K562 (cell line): ENCODE measurements at regions not wholly inside any gene's neighbourhood (a gene's known extent, or its start where the extent isn't known, plus 50 kb on each side); places are given as distances from the start of the nearest gene placed in this dataset.

ENCODE experiments used
- ATAC-seq: fragments of 200-7000 bp; cut with Tn5 transposase; 3 replicates; pipeline ENCODE4 v1.9.1; 2020; ENCODE audit warnings: moderate library complexity
- BruUV-seq: library from RNA; stranded (reverse); fragments of 400-500 nt; replicated peaks from 2 replicates; lab custom pipeline; 2021; lab: Mats Ljungman, UMichigan
- CTCF ChIA-PET: fragments of 300-600 bp; formaldehyde crosslinking; extraction: SDS; loops from one replicate; lab custom pipeline; 2021; ENCODE audit warnings: low intra/inter-chr PET ratio; lab: Yijun Ruan, JAX
- POLR2A ChIA-PET: fragments of 300-600, 350-650 bp; sonication (Branson Sonifier 250); formaldehyde crosslinking; extraction: SDS; loops from one replicate; lab custom pipeline; 2021; ENCODE audit warnings: antibody characterized with exemption, inconsistent platforms; lab: Yijun Ruan, JAX
- DNase-seq, 4 experiments: peaks; one replicate each; pipeline versions ENCODE4 v3.0.0 to v3.0.0-alpha.2; 2011 to 2018; ENCODE audit warnings: low spot score in 3 of 4, mixed read lengths in 3 of 4; ENCODE audit errors: extremely low read depth in 1 of 4
- FAIRE-seq: peaks from 2 replicates; lab custom pipeline; 2011; peaks lifted over from hg19 to GRCh38; lab: Jason Lieb, UNC
- H2AFZ ChIP-seq: 2 replicates; pipeline ENCODE4 v1.6.0; 2011; ENCODE audit warnings: low read depth, low read length, control low read depth, inconsistent platforms
- H3K27ac ChIP-seq: fragments of 200-600 bp; 3 replicates; pipeline ENCODE4 v1.8.0; 2011; ENCODE audit warnings: low read depth, mild to moderate bottlenecking, control low read depth, inconsistent platforms, low read length, moderate library complexity, mixed read lengths; ENCODE audit errors: extremely low read depth
- H3K27me3 ChIP-seq, 2 experiments: fragments of 300-600 bp in 1 of 2; 2 replicates in 1 of 2; 3 replicates in 1 of 2; pipeline versions ENCODE4 v1.6.0 to v1.8.0; 2011; ENCODE audit warnings: inconsistent platforms in 2 of 2, low read length in 2 of 2, mild to moderate bottlenecking in 1 of 2, mixed read lengths in 1 of 2, moderate library complexity in 1 of 2; ENCODE audit not compliant: control insufficient read depth in 2 of 2, insufficient read depth in 2 of 2
- H3K36me3 ChIP-seq: fragments of 300-600 bp; 3 replicates; pipeline ENCODE4 v1.8.0; 2011; ENCODE audit warnings: mild to moderate bottlenecking, low read length, inconsistent platforms; ENCODE audit not compliant: control insufficient read depth, insufficient read depth
- H3K4me1 ChIP-seq, 2 experiments: fragments of 200-600 bp in 1 of 2; replicated peaks in 1 of 2; 2 replicates in 1 of 2; 3 replicates in 1 of 2; pipeline versions ENCODE4 v1.5.1 to v1.8.0; 2011; ENCODE audit warnings: inconsistent platforms in 2 of 2, low read length in 2 of 2, mild to moderate bottlenecking in 1 of 2, mixed read lengths in 1 of 2, moderate library complexity in 1 of 2; ENCODE audit not compliant: control insufficient read depth in 2 of 2, insufficient read depth in 2 of 2
- H3K4me2 ChIP-seq: 2 replicates; pipeline ENCODE4 v1.6.1; 2011; ENCODE audit warnings: low read length, control low read depth, inconsistent platforms, mixed read lengths; ENCODE audit not compliant: insufficient read depth
- H3K4me3 ChIP-seq: fragments of 200-600 bp; sonication (generic), shearing (Covaris generic); 2 replicates; pipeline ENCODE4 v1.5.1; 2016; ENCODE audit warnings: control low read depth, inconsistent platforms
- H3K79me2 ChIP-seq: fragments of 200-600 bp; 3 replicates; pipeline ENCODE4 v1.8.0; 2011; ENCODE audit warnings: low read length, inconsistent platforms; ENCODE audit not compliant: control insufficient read depth, insufficient read depth
- H3K9ac ChIP-seq, 2 experiments: 2 replicates each; pipeline versions ENCODE4 v1.6.0 to v1.6.1; 2011; ENCODE audit warnings: low read depth in 2 of 2, low read length in 2 of 2, control low read depth in 1 of 2, inconsistent platforms in 1 of 2, mild to moderate bottlenecking in 1 of 2, mixed read lengths in 1 of 2; ENCODE audit not compliant: insufficient read depth in 1 of 2
- H3K9me1 ChIP-seq: one replicate; pipeline ENCODE4 v1.6.0; 2011; ENCODE audit warnings: inconsistent platforms, mild to moderate bottlenecking, low read length, moderate library complexity; ENCODE audit not compliant: control insufficient read depth, insufficient read depth
- H3K9me3 ChIP-seq: replicated peaks from 2 replicates; pipeline ENCODE4 v1.5.1; 2011; ENCODE audit warnings: low read depth, low read length, inconsistent platforms; ENCODE audit not compliant: control insufficient read depth, insufficient read depth
- H4K20me1 ChIP-seq: replicated peaks from 2 replicates; pipeline ENCODE4 v1.6.1; 2011; ENCODE audit warnings: low read length, inconsistent platforms, mixed read lengths; ENCODE audit not compliant: control insufficient read depth, insufficient read depth
- ARHGAP35 ChIP-seq: fragments of 450-650 bp; IDR thresholded peaks from 2 replicates; pipeline ENCODE4 v1.6.1; 2018; ENCODE audit not compliant: partially characterized antibody
- FOXA1 ChIP-seq: fragments of 450-650 bp; IDR thresholded peaks from 2 replicates; pipeline ENCODE4 v1.6.1; 2016; ENCODE audit warnings: mild to moderate bottlenecking, borderline replicate concordance
- HMG20A ChIP-seq: fragments of 450-650 bp; formaldehyde crosslinking; conservative IDR thresholded peaks from 2 replicates; pipeline ENCODE4 v1.4.0; 2020; ENCODE audit warnings: mild to moderate bottlenecking, mixed read lengths
- ILK ChIP-seq: fragments of 450-650 bp; IDR thresholded peaks from 2 replicates; pipeline ENCODE4 v1.6.1; 2016; ENCODE audit warnings: missing genetic modification characterization, low read depth, mild to moderate bottlenecking, missing compliant biosample characterization, moderate library complexity, borderline replicate concordance
- IRF1 ChIP-seq: sonication (generic); formaldehyde crosslinking; IDR thresholded peaks from 2 replicates; pipeline ENCODE4 v1.8.0; 2022; ENCODE audit warnings: missing genetic modification reagents, mild to moderate bottlenecking, borderline replicate concordance
- KAT2B ChIP-seq: IDR thresholded peaks from one replicate; pipeline ENCODE4 v1.6.1; 2012; ENCODE audit warnings: low read depth, mild to moderate bottlenecking, control low read depth, inconsistent platforms, low read length, moderate library complexity
- MTA3 ChIP-seq: fragments of 450-650 bp; formaldehyde crosslinking; IDR thresholded peaks from 2 replicates; pipeline ENCODE4 v1.6.1; 2017; ENCODE audit warnings: mild to moderate bottlenecking, borderline replicate concordance
- RB1 ChIP-seq: fragments of 450-650 bp; IDR thresholded peaks from 2 replicates; pipeline ENCODE4 v1.6.1; 2017; ENCODE audit warnings: low read depth, mild to moderate bottlenecking
- ZBTB40 ChIP-seq, 2 experiments: fragments of 450-650 bp in 1 of 2; sonication (generic) in 1 of 2; formaldehyde crosslinking in 1 of 2; IDR thresholded peaks; 2 replicates each; pipeline versions ENCODE4 v1.7.1 to v1.9.0; 2016 to 2022; ENCODE audit warnings: inconsistent platforms in 1 of 2, mild to moderate bottlenecking in 1 of 2, missing genetic modification reagents in 1 of 2
- ZNF253 ChIP-seq: fragments of 250-450 bp; sonication (Bioruptor Pico); conservative IDR thresholded peaks from 2 replicates; pipeline ENCODE4 v1.6.1; 2021; ENCODE audit warnings: mild to moderate bottlenecking
- WGBS: fragments of 100-300 bp; shearing (Covaris generic); methylation state at CpG from one replicate; pipeline ENCODE4 v1.1.6; 2016; ENCODE audit warnings: low coverage, mixed read lengths; ENCODE audit not compliant: insufficient coverage; ENCODE audit errors: missing lambda C conversion rate; 5-methylcytosine and 5-hydroxymethylcytosine counted together
- in situ Hi-C: fragments of 300-500 bp; cut with MboI; formaldehyde crosslinking; loops from 4 replicates; pipeline ENCODE4 v1.15.0; 2018; ENCODE audit warnings: inconsistent platforms, mixed read lengths
- intact Hi-C: fragments of 100-400 bp; cut with micrococcal nuclease; formaldehyde crosslinking; loops from 2 replicates; pipeline ENCODE4 v1.14.2; 2022

- in situ Hi-C loops (no loop called here), intact Hi-C loops (no loop called here)
- ATAC-seq, result no peak
- no peak overlapping the region for H3K4me2 ChIP-seq
- no peaks in the 10 kb centered on the region; the same call in 1 of the 2 replicates for H4K20me1 ChIP-seq
- H3K79me2 ChIP-seq, result no peaks in the 10 kb centered on the region
- BruUV-seq, result no TSS peak
- POLR2A ChIA-PET, result no interaction called here
- CTCF ChIA-PET, result interaction anchor here (0.6 kb wide), 1 partner anchor 185 kb away, joined by 3 read pairs; no protein-coding TSS in a partner anchor
- 0% methylated on average over 2 of the region's 4 CpGs for WGBS
- H2AFZ ChIP-seq, result no peak overlapping the region
- H3K4me1 ChIP-seq, result no peaks in the 10 kb centered on the region
- no peak for DNase-seq
- no peaks in the 10 kb centered on the region for H3K36me3 ChIP-seq
- no peak for FAIRE-seq
- no peak for TF ChIP-seq FOXA1
- no peak for TF ChIP-seq HMG20A (CRISPR knock-in tag)
- TF ChIP-seq KAT2B, result no peak
- no peak for TF ChIP-seq ILK (tag)
- TF ChIP-seq MTA3, result no peak
- no peak for TF ChIP-seq ARHGAP35
- no peak for TF ChIP-seq RB1
- no peak for TF ChIP-seq IRF1 (CRISPR knock-in tag)
- TF ChIP-seq ZNF253 (CRISPR knock-in tag), result no peak
- TF ChIP-seq ZBTB40 (IDR thresholded peaks at IDR 0.05), result no peak
- no peak for TF ChIP-seq ZBTB40 (CRISPR knock-in tag; IDR thresholded peaks at IDR 0.05)
- H3K27me3 ChIP-seq, result peaks cover 5 to 10% of the 10 kb centered on the region in 2 experiments; a peak in 4 of 5 replicates
- H3K4me3 ChIP-seq, result no peak overlapping the region
- H3K9me1 ChIP-seq, result no peaks in the 10 kb centered on the region
- H3K9ac ChIP-seq, result no peak overlapping the region
- no peak overlapping the region for H3K27ac ChIP-seq
- H3K9me3 ChIP-seq, result no peaks in the 10 kb centered on the region
Observed at GRCh38 chr12:111111681-111112080, 191.3 kb upstream of the MYL2 start.
